HCT116 (cell line): ENCODE measurements at regions not wholly inside any gene's neighbourhood (a gene's known extent, or its start where the extent isn't known, plus 50 kb on each side); places are given as distances from the start of the nearest gene placed in this dataset.

ENCODE experiments used
- ATAC-seq: fragments of 200-7000 bp; cut with Tn5 transposase; 2 replicates; pipeline ENCODE4 v1.9.1; 2020; ENCODE audit warnings: mild to moderate bottlenecking, moderate library complexity
- BruUV-seq: library from RNA; stranded (reverse); fragments of 400-500 nt; replicated peaks from 2 replicates; lab custom pipeline; 2021; lab: Mats Ljungman, UMichigan
- CTCF ChIA-PET: fragments of 300-600 bp; sonication (Branson Sonifier 250); formaldehyde crosslinking; loops from one replicate; lab custom pipeline; 2021; ENCODE audit warnings: antibody characterized with exemption; lab: Charles Lee
- POLR2A ChIA-PET: fragments of 300-600, 350-600 bp; sonication (Branson Sonifier 250); formaldehyde crosslinking; loops from one replicate; lab custom pipeline; 2021; ENCODE audit warnings: antibody characterized with exemption; lab: Charles Lee
- RAD21 ChIA-PET, 2 experiments: fragments of 300-600 bp; sonication (Branson Sonifier 250); formaldehyde crosslinking; loops; one replicate each; lab custom pipeline; 2023; ENCODE audit warnings: low total read pairs in 2 of 2; ENCODE audit not compliant: uncharacterized antibody in 2 of 2, unreplicated experiment in 2 of 2, low non-redundant PET in 1 of 2; lab: Charles Lee
- DNase-seq: peaks from one replicate; pipeline ENCODE4 v3.0.0-alpha.2; 2010; ENCODE audit warnings: low read depth, low spot score
- H2AFZ ChIP-seq: fragments of 200-600 bp; shearing (Covaris generic), sonication (generic); 2 replicates; pipeline ENCODE4 v1.6.1; 2017; ENCODE audit warnings: low read depth, mixed run types, mixed read lengths, antibody characterized with exemption, low read length; ENCODE audit not compliant: poor library complexity, severe bottlenecking
- H3K27ac ChIP-seq: 2 replicates; pipeline ENCODE4 v1.5.1; 2012; ENCODE audit warnings: low read depth, low read length
- H3K27me3 ChIP-seq: fragments of 200-600 bp; sonication (generic); 2 replicates; pipeline ENCODE4 v1.6.1; 2016; ENCODE audit warnings: mixed run types, low read length, mixed read lengths; ENCODE audit not compliant: insufficient read depth
- H3K36me3 ChIP-seq, 2 experiments: fragments of 200-500 bp in 1 of 2; fragments of 200-600 bp in 1 of 2; sonication (Bioruptor generic) in 1 of 2; sonication (generic) in 1 of 2; 2 replicates each; pipeline versions ENCODE4 v1.5.1 to v1.6.1; 2014 to 2016; ENCODE audit warnings: low read length in 2 of 2, inconsistent platforms in 1 of 2, mixed read lengths in 1 of 2, mixed run types in 1 of 2; ENCODE audit not compliant: insufficient read depth in 2 of 2, control insufficient read depth in 1 of 2
- H3K4me1 ChIP-seq, 2 experiments: fragments of 200-600 bp in 1 of 2; sonication (generic) in 1 of 2; 2 replicates each; pipeline versions ENCODE4 v1.5.1 to v1.6.1; 2012 to 2017; ENCODE audit warnings: low read length in 2 of 2, inconsistent platforms in 1 of 2, mild to moderate bottlenecking in 1 of 2, mixed read lengths in 1 of 2, mixed run types in 1 of 2, moderate library complexity in 1 of 2; ENCODE audit not compliant: insufficient read depth in 2 of 2, control insufficient read depth in 1 of 2
- H3K4me2 ChIP-seq: fragments of 200-600 bp; sonication (generic); 2 replicates; pipeline ENCODE4 v1.6.1; 2017; ENCODE audit warnings: mixed run types, low read length, mixed read lengths
- H3K4me3 ChIP-seq, 2 experiments: fragments of 200-600 bp in 1 of 2; sonication (generic) in 1 of 2; replicated peaks in 1 of 2; 2 replicates each; pipeline ENCODE4 v1.5.1; 2011 to 2016; ENCODE audit warnings: low read length in 2 of 2, control low read depth in 1 of 2, low read depth in 1 of 2, mild to moderate bottlenecking in 1 of 2, mixed read lengths in 1 of 2, mixed run types in 1 of 2
- H3K79me2 ChIP-seq: fragments of 200-600 bp; sonication (generic); 2 replicates; pipeline ENCODE4 v1.6.1; 2017; ENCODE audit warnings: mild to moderate bottlenecking, mixed run types, low read length, moderate library complexity, mixed read lengths; ENCODE audit not compliant: insufficient read depth
- H3K9ac ChIP-seq: fragments of 200-600 bp; sonication (generic); 2 replicates; pipeline ENCODE4 v1.6.1; 2016; ENCODE audit warnings: low read length, mixed read lengths
- H3K9me2 ChIP-seq: fragments of 200-600 bp; sonication (generic), shearing (Covaris generic); 2 replicates; pipeline ENCODE4 v1.6.1; 2017; ENCODE audit warnings: mixed run types, mild to moderate bottlenecking, moderate library complexity; ENCODE audit not compliant: insufficient read depth
- H3K9me3 ChIP-seq, 2 experiments: fragments of 200-500 bp in 1 of 2; fragments of 200-600 bp in 1 of 2; sonication (Bioruptor generic) in 1 of 2; sonication (generic) in 1 of 2; 2 replicates each; pipeline ENCODE4 v1.6.1; 2014 to 2017; ENCODE audit warnings: low read length in 2 of 2, mixed read lengths in 2 of 2, inconsistent platforms in 1 of 2, low read depth in 1 of 2, mild to moderate bottlenecking in 1 of 2, mixed run types in 1 of 2, moderate library complexity in 1 of 2; ENCODE audit not compliant: control insufficient read depth in 1 of 2, insufficient read depth in 1 of 2
- H4K20me1 ChIP-seq: fragments of 200-600 bp; sonication (generic), shearing (Covaris generic); 2 replicates; pipeline ENCODE4 v1.6.1; 2017; ENCODE audit warnings: mixed run types, mild to moderate bottlenecking, moderate library complexity; ENCODE audit not compliant: insufficient read depth
- ATF3 ChIP-seq: IDR thresholded peaks from 2 replicates; pipeline ENCODE4 v1.6.1; 2012
- CBX3 ChIP-seq: IDR thresholded peaks from 2 replicates; pipeline ENCODE4 v1.6.1; 2012; ENCODE audit warnings: low read depth
- CEBPB ChIP-seq: IDR thresholded peaks from 2 replicates; pipeline ENCODE4 v1.6.1; 2012; ENCODE audit warnings: low read depth
- RAD21 ChIP-seq: IDR thresholded peaks from 2 replicates; pipeline ENCODE4 v1.6.1; 2012; ENCODE audit warnings: low read depth, mild to moderate bottlenecking
- SIN3A ChIP-seq: IDR thresholded peaks from 2 replicates; pipeline ENCODE4 v1.6.1; 2012; ENCODE audit warnings: low read depth
- TCF7L2 ChIP-seq: IDR thresholded peaks from 2 replicates; pipeline ENCODE4 v1.7.0; 2011; ENCODE audit warnings: borderline replicate concordance, inconsistent platforms; ENCODE audit not compliant: insufficient read depth, insufficient read length; ENCODE audit errors: extremely low read depth
- YY1 ChIP-seq: IDR thresholded peaks from 2 replicates; pipeline ENCODE4 v1.6.1; 2011; ENCODE audit warnings: low read length, low read depth, moderate library complexity, mild to moderate bottlenecking; ENCODE audit not compliant: insufficient replicate concordance; ENCODE audit errors: extremely low read depth
- ZFX ChIP-seq: fragments of 450-650 bp; IDR thresholded peaks from 2 replicates; pipeline ENCODE4 v1.6.1; 2017
- intact Hi-C: fragments of 100-400 bp; cut with micrococcal nuclease; formaldehyde crosslinking; loops from 2 replicates; pipeline ENCODE4 v1.10.0; 2022
- TF ChIP-seq, protein P1 (sequence below): IDR thresholded peaks from 2 replicates; pipeline ENCODE4 v1.6.1; 2011; ENCODE audit warnings: mild to moderate bottlenecking, low read length, moderate library complexity; ENCODE audit not compliant: insufficient replicate concordance; ENCODE audit errors: extremely low read depth

- ChIA-PET RAD21 (no interaction called here), CTCF (no interaction called here), POLR2A (no interaction called here)
- BruUV-seq, result no TSS peak
- Histone ChIP-seq H3K27me3 (no peaks in the 10 kb centered on the region), H3K9ac (no peak overlapping the region), H3K4me3 (no peak overlapping the region), H4K20me1 (no peaks in the 10 kb centered on the region), H3K4me1 (no peaks in the 10 kb centered on the region), H3K9me3 (no peaks in the 10 kb centered on the region), H3K27ac (no peak overlapping the region), H3K79me2 (no peaks in the 10 kb centered on the region), H3K9me2 (no peaks in the 10 kb centered on the region), H3K4me2 (no peak overlapping the region), H3K36me3 (no peaks in the 10 kb centered on the region), H2AFZ (no peak overlapping the region)
- intact Hi-C loops, result no loop called here
- ATAC-seq (no peak), DNase-seq (no peak)
- TF ChIP-seq, protein P1, sequence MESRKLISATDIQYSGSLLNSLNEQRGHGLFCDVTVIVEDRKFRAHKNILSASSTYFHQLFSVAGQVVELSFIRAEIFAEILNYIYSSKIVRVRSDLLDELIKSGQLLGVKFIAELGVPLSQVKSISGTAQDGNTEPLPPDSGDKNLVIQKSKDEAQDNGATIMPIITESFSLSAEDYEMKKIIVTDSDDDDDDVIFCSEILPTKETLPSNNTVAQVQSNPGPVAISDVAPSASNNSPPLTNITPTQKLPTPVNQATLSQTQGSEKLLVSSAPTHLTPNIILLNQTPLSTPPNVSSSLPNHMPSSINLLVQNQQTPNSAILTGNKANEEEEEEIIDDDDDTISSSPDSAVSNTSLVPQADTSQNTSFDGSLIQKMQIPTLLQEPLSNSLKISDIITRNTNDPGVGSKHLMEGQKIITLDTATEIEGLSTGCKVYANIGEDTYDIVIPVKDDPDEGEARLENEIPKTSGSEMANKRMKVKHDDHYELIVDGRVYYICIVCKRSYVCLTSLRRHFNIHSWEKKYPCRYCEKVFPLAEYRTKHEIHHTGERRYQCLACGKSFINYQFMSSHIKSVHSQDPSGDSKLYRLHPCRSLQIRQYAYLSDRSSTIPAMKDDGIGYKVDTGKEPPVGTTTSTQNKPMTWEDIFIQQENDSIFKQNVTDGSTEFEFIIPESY, result no peak
- TF ChIP-seq CBX3 (no peak), SIN3A (no peak), ZFX (no peak)
Measured at GRCh38 chr1:244948416-244948815, 84.1 kb upstream of the HNRNPU start.

- Histone ChIP-seq H3K4me2 (no peak overlapping the region), H3K27ac (no peak overlapping the region), H3K36me3 (no peaks in the 10 kb centered on the region), H3K9me3 (no peaks in the 10 kb centered on the region), H3K27me3 (no peaks in the 10 kb centered on the region), H4K20me1 (no peaks in the 10 kb centered on the region), H2AFZ (no peak overlapping the region), H3K79me2 (no peaks in the 10 kb centered on the region), H3K4me1 (no peaks in the 10 kb centered on the region), H3K9ac (no peak overlapping the region), H3K4me3 (no peak overlapping the region), H3K9me2 (no peaks in the 10 kb centered on the region)
- ATAC-seq (no peak), DNase-seq (no peak)
- ChIA-PET RAD21 (no interaction called here), CTCF (no interaction called here), POLR2A (no interaction called here)
- intact Hi-C loops, result no loop called here
- TF ChIP-seq CEBPB (no peak), CBX3 (no peak), YY1 (no peak), RAD21 (no peak), ATF3 (no peak), TCF7L2 (no peak)
- no TSS peak for BruUV-seq
Measured at GRCh38 chr1:244945109-244945671, 80.8 kb upstream of the HNRNPU start.
